ENCODE measurements at regions not wholly inside any gene's neighbourhood (a gene's known extent, or its start where the extent isn't known, plus 50 kb on each side); places are given as distances from the start of the nearest gene placed in this dataset.
A peak's percentile ranks its signal among the peaks of the same experiment; 100 is the strongest.

DNA sequence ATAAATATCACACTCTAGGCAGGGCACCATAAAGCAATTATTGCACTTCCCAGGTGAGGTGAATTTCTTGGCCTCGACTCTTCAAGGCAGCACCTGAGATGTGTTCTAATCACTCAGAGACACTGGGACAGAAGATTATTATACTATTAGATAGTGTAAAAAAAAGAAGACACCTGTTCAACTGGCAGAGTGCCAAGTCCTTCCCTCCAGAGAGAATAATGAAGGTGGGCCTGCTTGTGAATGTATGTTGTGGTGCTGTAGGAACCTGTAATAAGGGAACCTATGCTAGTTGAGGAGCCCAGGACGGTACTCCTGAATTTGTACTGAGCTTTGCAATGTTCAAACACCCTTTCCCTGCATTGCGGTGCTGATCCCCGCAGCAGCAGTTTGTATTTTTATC, 107.5 kb downstream of the NXPE2 start:
- Histone ChIP-seq H3K27me3 (ENCODE audit: insufficient read depth, insufficient read length) (no peaks in the 10 kb centered on the region), H3K36me3 (ENCODE audit: insufficient read depth, insufficient read length, low read length) (no peaks in the 10 kb centered on the region), H3K4me3 (ENCODE audit: insufficient read length, low read depth) (no peak overlapping the region), H3K9me3 (ENCODE audit: insufficient read depth, low read length) (no peaks in the 10 kb centered on the region), H3K4me1 (ENCODE audit: insufficient read depth, insufficient read length) (no peaks in the 10 kb centered on the region), H3K9ac (ENCODE audit: insufficient read length, low read depth) (no peak overlapping the region)
- DNase-seq (ENCODE audit: low read depth, low spot score) = no peak
- TF ChIP-seq ZNF274 (IDR thresholded peaks at IDR 0.05; ENCODE audit: low read depth, low read length) (no peak), YY1 (IDR thresholded peaks at IDR 0.05; ENCODE audit: insufficient read depth, insufficient read length) (no peak), SUZ12 (IDR thresholded peaks at IDR 0.05; ENCODE audit: extremely low read depth, insufficient read depth, insufficient read length) (no peak)

DNA sequence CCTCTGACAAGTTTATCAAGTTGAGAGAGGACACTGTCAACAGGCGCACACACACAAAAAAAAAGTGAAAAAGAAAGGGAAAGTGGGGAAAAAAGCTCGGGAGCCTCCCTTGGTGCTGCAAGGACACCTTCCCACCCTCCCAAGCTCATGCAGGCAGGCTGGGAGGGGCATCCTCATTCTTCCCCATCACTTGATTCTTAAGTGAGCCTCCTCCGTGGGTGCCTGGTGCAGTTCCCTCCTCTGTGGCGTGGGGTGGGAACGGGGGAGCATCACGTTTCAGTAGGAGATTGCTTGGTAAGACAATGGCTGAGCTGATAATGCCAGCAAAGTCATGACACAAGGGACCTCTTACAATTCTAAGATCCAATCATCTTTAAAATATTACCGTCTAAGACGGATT, 108.8 kb downstream of the NXPE2 start:
- Histone ChIP-seq H3K4me1 (ENCODE audit: insufficient read depth, insufficient read length) (no peaks in the 10 kb centered on the region), H3K9ac (ENCODE audit: insufficient read length, low read depth) (no peak overlapping the region), H3K36me3 (ENCODE audit: insufficient read depth, insufficient read length, low read length) (no peaks in the 10 kb centered on the region), H3K4me3 (ENCODE audit: insufficient read length, low read depth) (no peak overlapping the region), H3K9me3 (ENCODE audit: insufficient read depth, low read length) (no peaks in the 10 kb centered on the region), H3K27me3 (ENCODE audit: insufficient read depth, insufficient read length) (no peaks in the 10 kb centered on the region)
- TF ChIP-seq SUZ12 (IDR thresholded peaks at IDR 0.05; ENCODE audit: extremely low read depth, insufficient read depth, insufficient read length) (no peak), ZNF274 (IDR thresholded peaks at IDR 0.05; ENCODE audit: low read depth, low read length) (no peak), YY1 (IDR thresholded peaks at IDR 0.05; ENCODE audit: insufficient read depth, insufficient read length) (no peak)
- no peak for DNase-seq (ENCODE audit: low read depth, low spot score)

DNA sequence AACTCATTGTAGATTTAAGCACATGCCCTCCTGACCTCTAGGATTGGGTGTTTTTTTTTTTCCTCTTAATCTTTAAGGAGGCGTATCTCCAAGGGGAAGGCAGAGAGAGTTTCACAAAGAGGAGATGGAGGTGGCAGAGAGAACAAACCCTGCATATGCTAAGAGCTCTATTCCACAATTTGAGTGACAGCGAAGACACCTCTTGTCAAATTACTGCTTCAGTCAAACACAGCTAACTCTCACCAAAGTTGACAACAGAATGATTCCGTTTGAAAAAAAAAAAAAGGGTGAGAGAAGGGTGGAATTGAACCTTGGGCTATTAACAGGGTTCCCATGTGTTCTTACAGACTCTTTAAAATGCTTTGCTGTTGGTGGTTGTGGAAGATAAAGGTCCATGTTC, 112.6 kb downstream of the NXPE2 start:
- TF ChIP-seq SUZ12 (IDR thresholded peaks at IDR 0.05; ENCODE audit: extremely low read depth, insufficient read depth, insufficient read length) (no peak), ZNF274 (IDR thresholded peaks at IDR 0.05; ENCODE audit: low read depth, low read length) (no peak), YY1 (IDR thresholded peaks at IDR 0.05; ENCODE audit: insufficient read depth, insufficient read length) (no peak)

GRCh38 chr11:114794048-114794684, 115.8 kb downstream of the NXPE2 start:
- Histone ChIP-seq H3K4me3 (ENCODE audit: insufficient read length, low read depth) (no peak overlapping the region), H3K9ac (ENCODE audit: insufficient read length, low read depth) (no peak overlapping the region), H3K4me1 (ENCODE audit: insufficient read depth, insufficient read length) (no peaks in the 10 kb centered on the region), H3K9me3 (ENCODE audit: insufficient read depth, low read length) (no peaks in the 10 kb centered on the region), H3K36me3 (ENCODE audit: insufficient read depth, insufficient read length, low read length) (no peaks in the 10 kb centered on the region), H3K27me3 (ENCODE audit: insufficient read depth, insufficient read length) (no peaks in the 10 kb centered on the region)
- DNase-seq (ENCODE audit: low read depth, low spot score) = no peak
- TF ChIP-seq YY1 (IDR thresholded peaks at IDR 0.05; ENCODE audit: insufficient read depth, insufficient read length) = no peak
- no peak for TF ChIP-seq SUZ12 (IDR thresholded peaks at IDR 0.05; ENCODE audit: extremely low read depth, insufficient read depth, insufficient read length)
- no peak for TF ChIP-seq ZNF274 (IDR thresholded peaks at IDR 0.05; ENCODE audit: low read depth, low read length)

More for the DNA sequence above, 112.6 kb downstream of the NXPE2 start:
- H3K4me3 ChIP-seq (ENCODE audit: insufficient read length, low read depth) = no peak overlapping the region
- no peaks in the 10 kb centered on the region for H3K9me3 ChIP-seq (ENCODE audit: insufficient read depth, low read length)
- H3K9ac ChIP-seq (ENCODE audit: insufficient read length, low read depth) = no peak overlapping the region
- no peaks in the 10 kb centered on the region for H3K4me1 ChIP-seq (ENCODE audit: insufficient read depth, insufficient read length)
- no peak for DNase-seq (ENCODE audit: low read depth, low spot score)
- H3K36me3 ChIP-seq (ENCODE audit: insufficient read depth, insufficient read length, low read length) = no peaks in the 10 kb centered on the region
- no peaks in the 10 kb centered on the region for H3K27me3 ChIP-seq (ENCODE audit: insufficient read depth, insufficient read length)

GRCh38 chr11:114796954-114797721, 118.8 kb downstream of the NXPE2 start:
- no peak for DNase-seq (ENCODE audit: low read depth, low spot score)
- no peaks in the 10 kb centered on the region for H3K9me3 ChIP-seq (ENCODE audit: insufficient read depth, low read length)
- TF ChIP-seq SUZ12 (IDR thresholded peaks at IDR 0.05; ENCODE audit: extremely low read depth, insufficient read depth, insufficient read length) (no peak), ZNF274 (IDR thresholded peaks at IDR 0.05; ENCODE audit: low read depth, low read length) (no peak)
- H3K4me1 ChIP-seq (ENCODE audit: insufficient read depth, insufficient read length) = no peaks in the 10 kb centered on the region
- no peak overlapping the region for H3K4me3 ChIP-seq (ENCODE audit: insufficient read length, low read depth)
- no peaks in the 10 kb centered on the region for H3K27me3 ChIP-seq (ENCODE audit: insufficient read depth, insufficient read length)
- no peak overlapping the region for H3K9ac ChIP-seq (ENCODE audit: insufficient read length, low read depth)
- H3K36me3 ChIP-seq (ENCODE audit: insufficient read depth, insufficient read length, low read length) = no peaks in the 10 kb centered on the region

GRCh38 chr11:114799476-114799875, 121.1 kb downstream of the NXPE2 start:
- no peaks in the 10 kb centered on the region for H3K4me1 ChIP-seq (ENCODE audit: insufficient read depth, insufficient read length)
- no peak overlapping the region for H3K4me3 ChIP-seq (ENCODE audit: insufficient read length, low read depth)
- peak; percentile 51 for DNase-seq (ENCODE audit: low read depth, low spot score)
- H3K9ac ChIP-seq (ENCODE audit: insufficient read length, low read depth) = no peak overlapping the region
- no peaks in the 10 kb centered on the region for H3K36me3 ChIP-seq (ENCODE audit: insufficient read depth, insufficient read length, low read length)
- TF ChIP-seq ZNF274 (IDR thresholded peaks at IDR 0.05; ENCODE audit: low read depth, low read length) (no peak), SUZ12 (IDR thresholded peaks at IDR 0.05; ENCODE audit: extremely low read depth, insufficient read depth, insufficient read length) (no peak), YY1 (IDR thresholded peaks at IDR 0.05; ENCODE audit: insufficient read depth, insufficient read length) (no peak)
- no peaks in the 10 kb centered on the region for H3K9me3 ChIP-seq (ENCODE audit: insufficient read depth, low read length)
- no peaks in the 10 kb centered on the region for H3K27me3 ChIP-seq (ENCODE audit: insufficient read depth, insufficient read length)

DNA sequence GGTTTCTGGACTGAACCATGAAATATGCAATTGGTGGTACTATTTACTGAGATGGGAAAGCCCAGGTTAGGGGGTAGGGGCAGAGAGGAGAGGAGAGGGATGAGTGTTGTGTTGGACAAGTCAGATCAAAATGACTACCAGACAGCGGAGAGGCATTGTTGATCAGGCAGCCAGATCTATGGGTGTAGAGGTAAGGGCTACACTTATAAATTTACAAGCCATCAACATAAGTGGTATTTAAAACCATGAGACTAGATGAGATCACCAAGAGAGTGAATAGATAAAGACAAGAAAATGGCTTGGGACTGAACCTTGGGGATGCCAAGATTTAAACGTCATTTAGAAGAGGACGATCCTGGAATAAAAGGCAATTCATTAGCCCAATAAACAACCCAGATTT, 123.4 kb downstream of the NXPE2 start:
- H3K9me3 ChIP-seq (ENCODE audit: insufficient read depth, low read length) = no peaks in the 10 kb centered on the region
- H3K4me1 ChIP-seq (ENCODE audit: insufficient read depth, insufficient read length) = no peaks in the 10 kb centered on the region
- TF ChIP-seq SUZ12 (IDR thresholded peaks at IDR 0.05; ENCODE audit: extremely low read depth, insufficient read depth, insufficient read length) (no peak), ZNF274 (IDR thresholded peaks at IDR 0.05; ENCODE audit: low read depth, low read length) (no peak), YY1 (IDR thresholded peaks at IDR 0.05; ENCODE audit: insufficient read depth, insufficient read length) (no peak)
- no peaks in the 10 kb centered on the region for H3K27me3 ChIP-seq (ENCODE audit: insufficient read depth, insufficient read length)
- no peaks in the 10 kb centered on the region for H3K36me3 ChIP-seq (ENCODE audit: insufficient read depth, insufficient read length, low read length)
- no peak overlapping the region for H3K9ac ChIP-seq (ENCODE audit: insufficient read length, low read depth)
- DNase-seq (ENCODE audit: low read depth, low spot score) = no peak
- no peak overlapping the region for H3K4me3 ChIP-seq (ENCODE audit: insufficient read length, low read depth)

Measured in NT2/D1 (cell line).